ENCODE measurements at regions not wholly inside any gene's neighbourhood (a gene's known extent, or its start where the extent isn't known, plus 50 kb on each side); places are given as distances from the start of the nearest gene placed in this dataset.

GRCh38 chr11:112564228-112564955 is 303.7 kb upstream of the PLET1 start:
- TF ChIP-seq CTCF (IDR thresholded peaks at IDR 0.05; ENCODE audit: control extremely low read depth in 1 of 3, insufficient read depth in 1 of 3, low read depth in 1 of 3, low read length in 3 of 3) (no peak), RXRA (IDR thresholded peaks at IDR 0.05; ENCODE audit: insufficient read depth, low read depth, low read length) (no peak), FOSL1 (IDR thresholded peaks at IDR 0.05; ENCODE audit: insufficient read depth, low read depth, low read length) (no peak), POLR2AphosphoS5 (IDR thresholded peaks at IDR 0.05; ENCODE audit: low read depth, low read length) (no peak), POLR2A (IDR thresholded peaks at IDR 0.05; ENCODE audit: control extremely low read depth in 1 of 2, low read depth in 2 of 2, low read length in 2 of 2) (no peak), JUN (IDR thresholded peaks at IDR 0.05; ENCODE audit: low read depth, low read length) (no peak), SIX5 (IDR thresholded peaks at IDR 0.05; ENCODE audit: low read depth, low read length) (no peak)

All from H1 (cell line).